ENCODE measurements at regions not wholly inside any gene's neighbourhood (a gene's known extent, or its start where the extent isn't known, plus 50 kb on each side); places are given as distances from the start of the nearest gene placed in this dataset.

GRCh38 chr10:113967126-113967525 lies 76.5 kb upstream of the ADRB1 start:
- H3K9ac ChIP-seq (ENCODE audit: insufficient read depth, low read length, poor library complexity, severe bottlenecking): no peak overlapping the region
- intact Hi-C loops (cut with micrococcal nuclease): no loop called here
- DNase-seq: no peak
- no peak for TF ChIP-seq CTCF (IDR thresholded peaks at IDR 0.05)
- no peaks in the 10 kb centered on the region for H3K79me2 ChIP-seq (ENCODE audit: insufficient read depth, low read length)
- peaks cover 26 to 28% of the 10 kb centered on the region in 2 donors for H3K4me1 ChIP-seq (ENCODE audit: control insufficient read depth in 1 of 2, insufficient read depth in 2 of 2, low read length in 2 of 2)
- no peaks in the 10 kb centered on the region for H4K20me1 ChIP-seq (ENCODE audit: insufficient read depth, low read length)
- H3K27me3 ChIP-seq (ENCODE audit: control insufficient read depth in 2 of 2, insufficient read depth in 2 of 2, low read length in 2 of 2): no peaks in the 10 kb centered on the region
- no peak overlapping the region for H3K4me2 ChIP-seq (replicated peaks; ENCODE audit: extremely low read depth, low read length, poor library complexity, severe bottlenecking)
- Mint-ChIP-seq H3K27me3 (ENCODE audit: low read depth in 3 of 3) (no peaks in the 10 kb centered on the region), H3K4me3 (no peak overlapping the region), H3K9me3 (peaks cover 0 to 11% (median 7%) of the 10 kb centered on the region in 7 donors), H3K36me3 (peaks cover 3 to 5% of the 10 kb centered on the region in 2 donors), H3K4me1 (peaks cover 8% of the 10 kb centered on the region), H3K27ac (no peak overlapping the region)
- no peak overlapping the region for H2AFZ ChIP-seq (ENCODE audit: insufficient read depth, low read depth, low read length, poor library complexity, severe bottlenecking)
- WGBS (ENCODE audit: insufficient coverage): 100% methylated on average over 1 of the region's 7 CpGs
- H3K4me3 ChIP-seq (replicated peaks in 1 of 3; ENCODE audit: low read depth in 2 of 3, low read length in 3 of 3): no peak overlapping the region
- H3K9me3 ChIP-seq (replicated peaks in 1 of 2; ENCODE audit: control insufficient read depth in 1 of 2, insufficient read depth in 1 of 2, low read length in 2 of 2): peaks cover 0 to 2% of the 10 kb centered on the region in 2 donors
- H3K36me3 ChIP-seq (replicated peaks in 1 of 2; ENCODE audit: control insufficient read depth in 1 of 2, insufficient read depth in 2 of 2, low read length in 2 of 2): no peaks in the 10 kb centered on the region
- H3K27ac ChIP-seq (ENCODE audit: low read depth in 1 of 2, low read length in 2 of 2): no peak overlapping the region

GRCh38 chr10:113970641-113971040 lies 73.0 kb upstream of the ADRB1 start:
- peaks cover 3 to 5% of the 10 kb centered on the region in 2 donors for H3K36me3 Mint-ChIP-seq
- H3K79me2 ChIP-seq (ENCODE audit: insufficient read depth, low read length): no peaks in the 10 kb centered on the region
- H3K9ac ChIP-seq (ENCODE audit: insufficient read depth, low read length, poor library complexity, severe bottlenecking): no peak overlapping the region
- H3K4me2 ChIP-seq (replicated peaks; ENCODE audit: extremely low read depth, low read length, poor library complexity, severe bottlenecking): no peak overlapping the region
- no peaks in the 10 kb centered on the region for H3K36me3 ChIP-seq (replicated peaks in 1 of 2; ENCODE audit: control insufficient read depth in 1 of 2, insufficient read depth in 2 of 2, low read length in 2 of 2)
- peaks cover 0 to 4% (median 0%) of the 10 kb centered on the region in 3 donors for H3K27me3 Mint-ChIP-seq (ENCODE audit: low read depth in 3 of 3)
- H3K27ac Mint-ChIP-seq: no peak overlapping the region
- H3K4me1 ChIP-seq (ENCODE audit: control insufficient read depth in 1 of 2, insufficient read depth in 2 of 2, low read length in 2 of 2): peaks cover 15 to 22% of the 10 kb centered on the region in 2 donors
- no peak for DNase-seq
- H3K27me3 ChIP-seq (ENCODE audit: control insufficient read depth in 2 of 2, insufficient read depth in 2 of 2, low read length in 2 of 2): no peaks in the 10 kb centered on the region
- no peak overlapping the region for H3K4me3 Mint-ChIP-seq
- intact Hi-C loops (cut with micrococcal nuclease): no loop called here
- no peak overlapping the region for H3K27ac ChIP-seq (ENCODE audit: low read depth in 1 of 2, low read length in 2 of 2)
- peaks cover 8% of the 10 kb centered on the region for H3K4me1 Mint-ChIP-seq
- no peak for TF ChIP-seq CTCF (IDR thresholded peaks at IDR 0.05)
- peaks cover 3 to 14% (median 11%) of the 10 kb centered on the region in 7 donors for H3K9me3 Mint-ChIP-seq
- no peak overlapping the region for H3K4me3 ChIP-seq (replicated peaks in 1 of 3; ENCODE audit: low read depth in 2 of 3, low read length in 3 of 3)
- no peaks in the 10 kb centered on the region for H4K20me1 ChIP-seq (ENCODE audit: insufficient read depth, low read length)
- peaks cover 0 to 7% of the 10 kb centered on the region in 2 donors for H3K9me3 ChIP-seq (replicated peaks in 1 of 2; ENCODE audit: control insufficient read depth in 1 of 2, insufficient read depth in 1 of 2, low read length in 2 of 2)
- H2AFZ ChIP-seq (ENCODE audit: insufficient read depth, low read depth, low read length, poor library complexity, severe bottlenecking): no peak overlapping the region
